HepG2 (cell line): ENCODE measurements at regions not wholly inside any gene's neighbourhood (a gene's known extent, or its start where the extent isn't known, plus 50 kb on each side); places are given as distances from the start of the nearest gene placed in this dataset.

Experiments used
- AGO1 ChIP-seq: fragments of 200-400 bp; formaldehyde crosslinking; IDR thresholded peaks from 2 replicates; pipeline ENCODE4 v1.6.1; 2017; ENCODE audit warnings: mild to moderate bottlenecking, low read depth, low read length, moderate library complexity; ENCODE audit not compliant: poor library complexity, severe bottlenecking
- CEBPB ChIP-seq: IDR thresholded peaks from 2 replicates; pipeline ENCODE4 v1.6.1; 2011; ENCODE audit warnings: low read depth, low read length, improper control_type of control experiment, borderline replicate concordance
- HMGXB4 ChIP-seq, 2 experiments: sonication (generic) in 1 of 2; formaldehyde crosslinking in 1 of 2; IDR thresholded peaks; 2 replicates each; pipeline versions ENCODE4 v1.4.0 to v1.6.1; 2018 to 2020; ENCODE audit warnings: missing genetic modification reagents in 2 of 2, borderline replicate concordance in 1 of 2, low read depth in 1 of 2, mild to moderate bottlenecking in 1 of 2, missing biosample characterization in 1 of 2
- MZF1 ChIP-seq: sonication (generic); formaldehyde crosslinking; IDR thresholded peaks from 2 replicates; pipeline ENCODE4 v1.8.1; 2023; ENCODE audit warnings: mild to moderate bottlenecking, missing genetic modification reagents, borderline replicate concordance
- NR3C1 ChIP-seq: sonication (generic); formaldehyde crosslinking; IDR thresholded peaks from 2 replicates; pipeline ENCODE4 v1.4.0; 2020; ENCODE audit warnings: missing genetic modification reagents
- ZNF121 ChIP-seq: sonication (generic); formaldehyde crosslinking; IDR thresholded peaks from 2 replicates; pipeline ENCODE4 v1.5.0; 2020; ENCODE audit warnings: mild to moderate bottlenecking, missing genetic modification reagents
- ZNF672 ChIP-seq: sonication (generic); formaldehyde crosslinking; IDR thresholded peaks from 2 replicates; pipeline ENCODE4 v1.8.1; 2022; ENCODE audit warnings: missing genetic modification reagents

- TF ChIP-seq ZNF672: no peak
- TF ChIP-seq ZNF121 (CRISPR knock-in tag): no peak
- no peak for TF ChIP-seq MZF1 (CRISPR knock-in tag)
- no peak for TF ChIP-seq AGO1
- no peak for TF ChIP-seq NR3C1 (CRISPR knock-in tag)
- TF ChIP-seq HMGXB4 (CRISPR knock-in tag; IDR thresholded peaks at IDR 0.05; ENCODE audit: borderline replicate concordance in 1 of 2, low read depth in 1 of 2): no peak
- no peak for TF ChIP-seq CEBPB
Observed at GRCh38 chr2:182481676-182482075, 54.8 kb upstream of the PDE1A start.
